ENCODE measurements at regions not wholly inside any gene's neighbourhood (a gene's known extent, or its start where the extent isn't known, plus 50 kb on each side); places are given as distances from the start of the nearest gene placed in this dataset.

DNA sequence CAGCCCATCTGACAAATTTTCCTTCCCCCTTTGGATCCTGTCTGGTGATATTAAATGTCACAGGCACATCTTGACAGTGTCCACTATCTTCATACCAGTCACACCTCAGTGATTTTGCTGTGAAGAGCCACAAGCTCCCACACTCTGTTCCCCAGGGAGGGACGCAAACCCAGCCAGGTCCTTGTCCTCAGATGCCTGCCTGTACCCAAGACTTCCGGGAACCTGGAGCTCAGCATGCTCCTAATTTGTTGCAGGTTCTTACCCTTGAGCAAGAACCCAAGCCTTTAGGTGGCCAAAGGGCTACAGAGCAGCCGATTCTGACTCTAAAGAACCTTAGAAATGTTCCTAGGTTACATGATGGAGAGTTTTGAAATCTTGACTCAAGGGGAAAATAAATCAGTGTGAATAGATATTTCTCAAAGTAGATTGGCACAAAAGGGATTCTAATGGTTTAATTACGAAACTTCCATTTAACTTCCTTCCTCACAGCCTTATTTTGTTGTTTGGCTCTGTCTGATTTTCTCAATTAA is 66.2 kb upstream of the MTHFD1L start:
- Histone ChIP-seq H3K27me3 (no peaks in the 10 kb centered on the region), H3K4me3 (no peak overlapping the region), H3K27ac (no peak overlapping the region), H3K36me3 (no peaks in the 10 kb centered on the region), H3K4me1 (ENCODE audit: low read depth) (no peaks in the 10 kb centered on the region), H3K9me3 (ENCODE audit: low read depth) (no peaks in the 10 kb centered on the region)
- TF ChIP-seq, protein P1, sequence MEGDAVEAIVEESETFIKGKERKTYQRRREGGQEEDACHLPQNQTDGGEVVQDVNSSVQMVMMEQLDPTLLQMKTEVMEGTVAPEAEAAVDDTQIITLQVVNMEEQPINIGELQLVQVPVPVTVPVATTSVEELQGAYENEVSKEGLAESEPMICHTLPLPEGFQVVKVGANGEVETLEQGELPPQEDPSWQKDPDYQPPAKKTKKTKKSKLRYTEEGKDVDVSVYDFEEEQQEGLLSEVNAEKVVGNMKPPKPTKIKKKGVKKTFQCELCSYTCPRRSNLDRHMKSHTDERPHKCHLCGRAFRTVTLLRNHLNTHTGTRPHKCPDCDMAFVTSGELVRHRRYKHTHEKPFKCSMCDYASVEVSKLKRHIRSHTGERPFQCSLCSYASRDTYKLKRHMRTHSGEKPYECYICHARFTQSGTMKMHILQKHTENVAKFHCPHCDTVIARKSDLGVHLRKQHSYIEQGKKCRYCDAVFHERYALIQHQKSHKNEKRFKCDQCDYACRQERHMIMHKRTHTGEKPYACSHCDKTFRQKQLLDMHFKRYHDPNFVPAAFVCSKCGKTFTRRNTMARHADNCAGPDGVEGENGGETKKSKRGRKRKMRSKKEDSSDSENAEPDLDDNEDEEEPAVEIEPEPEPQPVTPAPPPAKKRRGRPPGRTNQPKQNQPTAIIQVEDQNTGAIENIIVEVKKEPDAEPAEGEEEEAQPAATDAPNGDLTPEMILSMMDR (IDR thresholded peaks at IDR 0.05; ENCODE audit: low read depth, low read length), result no peak
- no peak for DNase-seq (ENCODE audit: low read depth in 1 of 2, low spot score in 1 of 2)

DNA sequence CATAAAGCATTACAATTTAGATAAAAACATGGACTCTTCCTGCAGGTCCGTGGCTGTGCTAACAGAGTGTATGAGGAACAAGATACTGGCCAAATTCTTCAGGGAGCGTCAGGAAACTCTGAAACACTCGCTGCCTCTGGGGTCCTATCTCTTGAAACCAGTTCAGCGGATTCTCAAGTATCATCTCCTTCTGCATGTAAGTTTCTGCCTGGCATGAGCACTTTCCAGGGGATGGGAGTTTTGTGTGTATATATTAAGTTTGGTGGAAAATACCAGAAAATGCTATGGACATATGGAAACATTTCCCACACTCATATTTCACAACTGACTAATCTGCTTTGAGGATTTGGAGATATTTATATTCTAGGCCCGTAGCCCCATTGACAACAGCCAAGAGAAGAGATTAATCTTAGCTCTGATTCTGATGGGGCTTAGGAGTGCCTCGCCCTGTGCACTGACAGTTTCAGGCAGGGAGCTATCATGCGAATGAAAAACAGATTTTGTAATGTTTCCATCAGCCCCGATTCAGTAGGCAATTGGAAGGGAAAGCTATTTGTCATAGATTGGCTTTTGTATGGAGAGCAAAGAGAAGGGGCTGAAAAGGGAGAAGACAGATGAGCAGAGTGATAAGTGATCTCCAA is 64.7 kb upstream of the MTHFD1L start:
- Histone ChIP-seq H3K4me1 (ENCODE audit: low read depth) (no peaks in the 10 kb centered on the region), H3K36me3 (no peaks in the 10 kb centered on the region), H3K9me3 (ENCODE audit: low read depth) (no peaks in the 10 kb centered on the region), H3K27ac (no peak overlapping the region), H3K4me3 (no peak overlapping the region), H3K27me3 (no peaks in the 10 kb centered on the region)
- TF ChIP-seq, protein P1 (IDR thresholded peaks at IDR 0.05; ENCODE audit: low read depth, low read length), result no peak
- no peak for DNase-seq (ENCODE audit: low read depth in 1 of 2, low spot score in 1 of 2)

DNA sequence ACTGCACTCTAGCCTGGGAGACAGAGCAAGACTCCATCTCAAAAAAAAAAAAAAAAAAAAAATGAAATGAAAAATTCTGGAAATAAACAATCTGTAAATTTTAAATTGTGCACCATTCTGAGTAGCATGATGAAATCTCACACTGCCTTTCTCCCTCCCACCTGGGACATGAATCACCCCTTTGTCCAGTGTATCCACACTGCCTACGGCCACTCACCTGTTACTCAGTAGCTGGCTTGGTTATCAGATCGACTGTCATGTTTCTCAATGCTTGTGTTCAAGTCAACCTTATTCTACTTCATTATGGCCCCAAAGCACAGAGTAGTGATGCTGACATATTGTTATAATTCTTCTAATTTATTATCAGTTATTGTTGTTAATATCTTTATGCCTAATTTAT is 58.7 kb upstream of the MTHFD1L start:
- DNase-seq (ENCODE audit: low read depth in 1 of 2, low spot score in 1 of 2), result no peak
- Histone ChIP-seq H3K36me3 (no peaks in the 10 kb centered on the region), H3K27ac (no peak overlapping the region), H3K4me3 (no peak overlapping the region), H3K9me3 (ENCODE audit: low read depth) (no peaks in the 10 kb centered on the region), H3K4me1 (ENCODE audit: low read depth) (no peaks in the 10 kb centered on the region), H3K27me3 (no peaks in the 10 kb centered on the region)
- TF ChIP-seq, protein P1 (IDR thresholded peaks at IDR 0.05; ENCODE audit: low read depth, low read length), result no peak

DNA sequence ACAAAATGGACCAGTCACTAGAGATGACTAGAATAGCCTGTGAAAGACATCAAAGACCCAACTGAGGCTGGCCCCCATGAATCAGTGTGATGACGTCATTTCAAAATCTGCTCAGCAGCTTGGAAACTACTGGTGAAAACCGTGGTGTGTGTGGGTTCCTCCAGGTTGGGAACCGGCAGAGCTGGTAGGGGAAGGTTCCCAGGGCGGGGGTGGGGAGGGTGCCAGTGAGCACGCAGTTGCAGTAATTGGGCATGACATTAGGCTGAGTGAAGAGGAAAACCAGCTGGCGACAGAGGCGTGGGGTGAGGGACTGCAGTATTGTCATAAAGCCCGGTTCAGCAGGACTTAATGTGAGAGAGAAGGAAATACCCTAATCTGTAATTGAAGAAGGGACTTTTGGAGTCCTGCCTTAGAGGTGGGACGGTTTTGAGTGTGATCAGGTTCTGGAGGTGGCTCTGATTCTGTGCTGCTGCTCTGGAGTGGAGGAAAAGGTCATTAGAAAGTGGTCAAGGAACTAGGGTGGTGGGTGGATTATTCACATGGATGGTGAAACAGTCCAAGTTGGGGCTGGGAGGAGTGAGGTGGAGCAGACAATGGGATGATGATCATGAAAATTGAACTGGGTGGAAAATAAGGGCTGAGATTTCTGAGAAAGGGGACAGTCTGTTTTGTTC is 52.0 kb upstream of the MTHFD1L start:
- no peaks in the 10 kb centered on the region for H3K27me3 ChIP-seq
- peak in 1 of 2 donors; percentile 34 for DNase-seq (ENCODE audit: low read depth in 1 of 2, low spot score in 1 of 2)
- H3K36me3 ChIP-seq, result no peaks in the 10 kb centered on the region
- no peak overlapping the region for H3K27ac ChIP-seq
- no peaks in the 10 kb centered on the region for H3K9me3 ChIP-seq (ENCODE audit: low read depth)
- H3K4me1 ChIP-seq (ENCODE audit: low read depth), result no peaks in the 10 kb centered on the region
- TF ChIP-seq, protein P1 (IDR thresholded peaks at IDR 0.05; ENCODE audit: low read depth, low read length), result no peak
- no peak overlapping the region for H3K4me3 ChIP-seq

DNA sequence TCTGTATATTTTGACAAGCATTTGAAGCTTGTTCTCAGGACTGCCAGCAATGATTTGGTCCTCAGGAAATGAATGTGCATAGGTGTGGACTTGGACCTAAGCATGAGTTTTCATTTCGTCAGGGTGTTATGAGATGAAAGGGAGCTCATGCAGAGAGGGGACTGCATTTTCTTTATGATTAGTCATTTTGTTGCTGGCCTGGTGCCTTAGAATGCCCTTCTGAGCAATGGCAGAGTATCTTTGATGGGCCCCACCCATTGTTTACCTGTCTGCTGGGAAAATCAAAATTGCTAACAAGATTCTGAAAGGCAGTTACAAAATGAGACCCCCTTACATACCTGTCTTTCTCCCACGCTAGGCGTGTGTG is 51.5 kb upstream of the MTHFD1L start:
- TF ChIP-seq, protein P1 (IDR thresholded peaks at IDR 0.05; ENCODE audit: low read depth, low read length), result no peak
- Histone ChIP-seq H3K27ac (no peak overlapping the region), H3K4me1 (ENCODE audit: low read depth) (no peaks in the 10 kb centered on the region), H3K27me3 (no peaks in the 10 kb centered on the region), H3K9me3 (ENCODE audit: low read depth) (no peaks in the 10 kb centered on the region), H3K36me3 (no peaks in the 10 kb centered on the region), H3K4me3 (no peak overlapping the region)
- DNase-seq (ENCODE audit: low read depth in 1 of 2, low spot score in 1 of 2), result no peak

Data from cardiac muscle cell (in vitro differentiated cells and primary cell).